ENCODE measurements at regions not wholly inside any gene's neighbourhood (a gene's known extent, or its start where the extent isn't known, plus 50 kb on each side); places are given as distances from the start of the nearest gene placed in this dataset.
"Not testable (repeated sequence)": the region's sequence is repeated elsewhere in the genome, so short reads cannot be mapped to it uniquely, and the experiment has no call there.

- no peak for DNase-seq (ENCODE audit: low read depth, low spot score)
Observed at GRCh38 chr11:71383461-71383860, 64.7 kb downstream of the DHCR7 start.

GRCh38 chr11:71381781-71382505, 66.2 kb downstream of the DHCR7 start:
- no peak for DNase-seq (ENCODE audit: low read depth, low spot score)

- DNase-seq (ENCODE audit: low read depth, low spot score), result no peak
Observed at GRCh38 chr11:71379701-71380100, 68.5 kb downstream of the DHCR7 start.

GRCh38 chr11:71373791-71374454, 74.3 kb downstream of the DHCR7 start:
- no peak for DNase-seq (ENCODE audit: low read depth, low spot score)

GRCh38 chr11:71372693-71373657, 75.2 kb downstream of the DHCR7 start:
- peak; percentile 23 for DNase-seq (ENCODE audit: low read depth, low spot score)

- DNase-seq (ENCODE audit: low read depth, low spot score), result no peak
Observed at GRCh38 chr11:71371674-71372069, 76.5 kb downstream of the DHCR7 start.

- no peak for DNase-seq (ENCODE audit: low read depth, low spot score)
Observed at GRCh38 chr11:71370895-71371673, 77.1 kb downstream of the DHCR7 start.

- no peak for DNase-seq (ENCODE audit: low read depth, low spot score)
Observed at GRCh38 chr11:71370020-71370747, 78.0 kb downstream of the DHCR7 start.

GRCh38 chr11:71369411-71369810, 78.8 kb downstream of the DHCR7 start:
- DNase-seq (ENCODE audit: low read depth, low spot score), result no peak

- no peak for DNase-seq (ENCODE audit: low read depth, low spot score)
Observed at GRCh38 chr11:71368966-71369365, 79.2 kb downstream of the DHCR7 start.

GRCh38 chr11:71367756-71368155, 80.4 kb downstream of the DHCR7 start:
- no peak for DNase-seq (ENCODE audit: low read depth, low spot score)

GRCh38 chr11:71367276-71367675, 80.9 kb downstream of the DHCR7 start:
- DNase-seq (ENCODE audit: low read depth, low spot score), result not testable (repeated sequence)

- DNase-seq (ENCODE audit: low read depth, low spot score), result no peak
Observed at GRCh38 chr11:71366076-71366475, 82.1 kb downstream of the DHCR7 start.

- DNase-seq (ENCODE audit: low read depth, low spot score), result no peak
Observed at GRCh38 chr11:71365626-71366025, 82.6 kb downstream of the DHCR7 start.

GRCh38 chr11:71364806-71365205, 83.4 kb downstream of the DHCR7 start:
- no peak for DNase-seq (ENCODE audit: low read depth, low spot score)

- DNase-seq (ENCODE audit: low read depth, low spot score), result no peak
Observed at GRCh38 chr11:71364176-71364671, 84.0 kb downstream of the DHCR7 start.

GRCh38 chr11:71363721-71364120, 84.5 kb downstream of the DHCR7 start:
- DNase-seq (ENCODE audit: low read depth, low spot score), result no peak

GRCh38 chr11:71358963-71359567, 89.1 kb downstream of the DHCR7 start:
- DNase-seq (ENCODE audit: low read depth, low spot score), result no peak

- DNase-seq (ENCODE audit: low read depth, low spot score), result no peak
Observed at GRCh38 chr11:71358122-71358728, 90.0 kb downstream of the DHCR7 start.

- no peak for DNase-seq (ENCODE audit: low read depth, low spot score)
Observed at GRCh38 chr11:71357414-71357813, 90.8 kb downstream of the DHCR7 start.

Measured in ELF-1 (cell line).